HG02840 (cell line): ENCODE measurements at regions not wholly inside any gene's neighbourhood (a gene's known extent, or its start where the extent isn't known, plus 50 kb on each side); places are given as distances from the start of the nearest gene placed in this dataset.

Experiments
- ATAC-seq: cut with Tn5 transposase; IDR thresholded peaks from one replicate; pipeline ENCODE4 v1.9.1; 2021; ENCODE audit warnings: mild to moderate bottlenecking, moderate library complexity, moderate number of reproducible peaks; ENCODE audit not compliant: unreplicated experiment, low FRiP score

DNA sequence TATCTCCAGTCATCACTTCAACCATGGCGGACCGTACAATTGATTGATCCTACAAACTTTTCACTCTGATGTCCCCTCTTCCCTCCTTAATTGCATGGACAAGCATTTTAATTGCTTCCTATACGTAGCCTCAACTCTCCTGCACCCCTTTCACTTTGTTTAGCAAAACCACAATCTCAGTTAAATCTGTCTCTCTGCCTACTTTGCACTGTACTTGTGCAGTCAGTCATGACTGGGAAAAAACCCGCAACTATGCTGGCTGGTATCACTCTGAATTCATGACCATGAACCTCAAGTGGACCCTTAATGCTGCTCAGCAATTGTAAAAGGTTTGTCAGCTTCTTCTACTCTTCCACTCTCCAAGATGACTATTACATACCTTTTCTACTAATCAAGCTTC, 51.7 kb upstream of the AFF2 start:
- ATAC-seq = no peak
